Ishikawa (cell line): ENCODE measurements at regions not wholly inside any gene's neighbourhood (a gene's known extent, or its start where the extent isn't known, plus 50 kb on each side); places are given as distances from the start of the nearest gene placed in this dataset.

Experiments used
- CEBPB ChIP-seq: IDR thresholded peaks from 2 replicates; pipeline ENCODE4 v1.6.1; 2012
- CREB1 ChIP-seq: IDR thresholded peaks from 2 replicates; pipeline ENCODE4 v1.6.1; 2012; ENCODE audit warnings: low read depth
- EGR1 ChIP-seq: IDR thresholded peaks from 2 replicates; pipeline ENCODE4 v1.6.1; 2012
- EP300 ChIP-seq: IDR thresholded peaks from 2 replicates; pipeline ENCODE4 v1.6.1; 2012; ENCODE audit warnings: borderline replicate concordance
- FOXM1 ChIP-seq: IDR thresholded peaks from 2 replicates; pipeline ENCODE4 v1.6.1; 2012; ENCODE audit warnings: low read depth, borderline replicate concordance
- NFIC ChIP-seq: IDR thresholded peaks from 2 replicates; pipeline ENCODE4 v1.6.1; 2012
- RAD21 ChIP-seq: IDR thresholded peaks from 2 replicates; pipeline ENCODE4 v1.6.1; 2012; ENCODE audit warnings: low read depth
- TAF1 ChIP-seq: IDR thresholded peaks from 2 replicates; pipeline ENCODE4 v1.6.1; 2012; ENCODE audit warnings: low read depth, mild to moderate bottlenecking
- TCF12 ChIP-seq: IDR thresholded peaks from 2 replicates; pipeline ENCODE4 v1.6.1; 2012; ENCODE audit warnings: low read depth
- TEAD4 ChIP-seq: IDR thresholded peaks from 2 replicates; pipeline ENCODE4 v1.6.1; 2012
- YY1 ChIP-seq: IDR thresholded peaks from 2 replicates; pipeline ENCODE4 v1.6.1; 2012; ENCODE audit warnings: low read depth
- ZBTB7A ChIP-seq: IDR thresholded peaks from 2 replicates; pipeline ENCODE4 v1.6.1; 2012; ENCODE audit warnings: low read depth
- TF ChIP-seq, protein P1 (sequence below): IDR thresholded peaks from 2 replicates; pipeline ENCODE4 v1.6.1; 2012; ENCODE audit warnings: low read depth, mild to moderate bottlenecking
- TF ChIP-seq, protein P2 (sequence below): IDR thresholded peaks from 2 replicates; pipeline ENCODE4 v1.6.1; 2012
- TF ChIP-seq, protein P3 (sequence below): IDR thresholded peaks from 2 replicates; pipeline ENCODE4 v1.6.1; 2012

DNA sequence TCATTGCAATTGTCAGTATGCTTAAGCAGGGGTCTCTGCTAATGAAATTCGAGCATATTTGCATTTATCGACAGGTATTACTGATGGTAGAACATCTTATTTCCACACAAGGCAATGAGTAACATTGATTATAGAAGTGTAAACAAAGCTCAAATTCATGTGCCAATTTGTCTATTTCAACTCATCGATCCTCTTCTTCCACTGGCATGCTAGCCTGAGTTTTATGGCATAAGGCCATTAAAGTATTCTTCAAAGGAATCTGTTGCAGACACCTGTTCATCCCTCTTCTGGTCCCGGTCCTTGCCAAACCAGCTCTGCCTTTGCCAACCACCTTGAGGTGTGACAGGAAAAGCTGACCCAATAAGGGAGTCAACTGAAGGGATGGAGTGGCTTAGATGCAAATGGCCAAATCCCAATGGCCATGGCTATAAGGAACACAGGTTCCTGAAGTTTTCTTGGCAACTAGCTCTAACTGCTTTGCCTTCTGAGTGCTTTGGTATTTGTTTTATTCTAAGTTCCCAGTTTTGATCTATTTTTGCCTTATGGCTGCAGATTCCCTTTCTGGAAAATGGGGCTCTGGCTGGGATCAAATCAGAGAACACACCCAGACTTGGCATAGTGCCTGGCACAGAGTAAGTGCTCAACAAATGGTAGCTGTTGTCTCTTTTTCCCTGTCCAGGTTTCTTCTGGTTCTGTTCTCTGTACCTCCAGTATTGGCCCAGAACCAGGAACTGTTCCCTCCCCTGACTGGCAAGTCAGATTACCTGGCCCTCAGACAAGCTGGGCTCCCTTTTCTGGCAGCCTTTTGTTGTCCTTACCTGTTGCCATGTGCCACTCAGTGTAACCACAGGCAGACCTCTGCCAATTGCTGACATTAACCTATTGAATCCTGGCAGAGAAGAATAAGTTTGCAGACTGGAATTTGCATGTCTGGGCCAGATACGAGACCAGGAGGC lies 63.1 kb downstream of the RTL9 start:
- no peak for TF ChIP-seq CREB1
- TF ChIP-seq ZBTB7A = no peak
- TF ChIP-seq, protein P1, sequence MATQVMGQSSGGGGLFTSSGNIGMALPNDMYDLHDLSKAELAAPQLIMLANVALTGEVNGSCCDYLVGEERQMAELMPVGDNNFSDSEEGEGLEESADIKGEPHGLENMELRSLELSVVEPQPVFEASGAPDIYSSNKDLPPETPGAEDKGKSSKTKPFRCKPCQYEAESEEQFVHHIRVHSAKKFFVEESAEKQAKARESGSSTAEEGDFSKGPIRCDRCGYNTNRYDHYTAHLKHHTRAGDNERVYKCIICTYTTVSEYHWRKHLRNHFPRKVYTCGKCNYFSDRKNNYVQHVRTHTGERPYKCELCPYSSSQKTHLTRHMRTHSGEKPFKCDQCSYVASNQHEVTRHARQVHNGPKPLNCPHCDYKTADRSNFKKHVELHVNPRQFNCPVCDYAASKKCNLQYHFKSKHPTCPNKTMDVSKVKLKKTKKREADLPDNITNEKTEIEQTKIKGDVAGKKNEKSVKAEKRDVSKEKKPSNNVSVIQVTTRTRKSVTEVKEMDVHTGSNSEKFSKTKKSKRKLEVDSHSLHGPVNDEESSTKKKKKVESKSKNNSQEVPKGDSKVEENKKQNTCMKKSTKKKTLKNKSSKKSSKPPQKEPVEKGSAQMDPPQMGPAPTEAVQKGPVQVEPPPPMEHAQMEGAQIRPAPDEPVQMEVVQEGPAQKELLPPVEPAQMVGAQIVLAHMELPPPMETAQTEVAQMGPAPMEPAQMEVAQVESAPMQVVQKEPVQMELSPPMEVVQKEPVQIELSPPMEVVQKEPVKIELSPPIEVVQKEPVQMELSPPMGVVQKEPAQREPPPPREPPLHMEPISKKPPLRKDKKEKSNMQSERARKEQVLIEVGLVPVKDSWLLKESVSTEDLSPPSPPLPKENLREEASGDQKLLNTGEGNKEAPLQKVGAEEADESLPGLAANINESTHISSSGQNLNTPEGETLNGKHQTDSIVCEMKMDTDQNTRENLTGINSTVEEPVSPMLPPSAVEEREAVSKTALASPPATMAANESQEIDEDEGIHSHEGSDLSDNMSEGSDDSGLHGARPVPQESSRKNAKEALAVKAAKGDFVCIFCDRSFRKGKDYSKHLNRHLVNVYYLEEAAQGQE = no peak
- TF ChIP-seq TAF1 = no peak
- no peak for TF ChIP-seq YY1
- no peak for TF ChIP-seq CEBPB
- TF ChIP-seq, protein P2, sequence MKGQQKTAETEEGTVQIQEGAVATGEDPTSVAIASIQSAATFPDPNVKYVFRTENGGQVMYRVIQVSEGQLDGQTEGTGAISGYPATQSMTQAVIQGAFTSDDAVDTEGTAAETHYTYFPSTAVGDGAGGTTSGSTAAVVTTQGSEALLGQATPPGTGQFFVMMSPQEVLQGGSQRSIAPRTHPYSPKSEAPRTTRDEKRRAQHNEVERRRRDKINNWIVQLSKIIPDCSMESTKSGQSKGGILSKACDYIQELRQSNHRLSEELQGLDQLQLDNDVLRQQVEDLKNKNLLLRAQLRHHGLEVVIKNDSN = no peak
- TF ChIP-seq EGR1 = no peak
- no peak for TF ChIP-seq RAD21
- no peak for TF ChIP-seq TEAD4
- TF ChIP-seq FOXM1 = no peak
- TF ChIP-seq TCF12 = no peak
- no peak for TF ChIP-seq NFIC
- TF ChIP-seq EP300 = no peak
- TF ChIP-seq, protein P3, sequence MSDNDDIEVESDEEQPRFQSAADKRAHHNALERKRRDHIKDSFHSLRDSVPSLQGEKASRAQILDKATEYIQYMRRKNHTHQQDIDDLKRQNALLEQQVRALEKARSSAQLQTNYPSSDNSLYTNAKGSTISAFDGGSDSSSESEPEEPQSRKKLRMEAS = no peak

DNA sequence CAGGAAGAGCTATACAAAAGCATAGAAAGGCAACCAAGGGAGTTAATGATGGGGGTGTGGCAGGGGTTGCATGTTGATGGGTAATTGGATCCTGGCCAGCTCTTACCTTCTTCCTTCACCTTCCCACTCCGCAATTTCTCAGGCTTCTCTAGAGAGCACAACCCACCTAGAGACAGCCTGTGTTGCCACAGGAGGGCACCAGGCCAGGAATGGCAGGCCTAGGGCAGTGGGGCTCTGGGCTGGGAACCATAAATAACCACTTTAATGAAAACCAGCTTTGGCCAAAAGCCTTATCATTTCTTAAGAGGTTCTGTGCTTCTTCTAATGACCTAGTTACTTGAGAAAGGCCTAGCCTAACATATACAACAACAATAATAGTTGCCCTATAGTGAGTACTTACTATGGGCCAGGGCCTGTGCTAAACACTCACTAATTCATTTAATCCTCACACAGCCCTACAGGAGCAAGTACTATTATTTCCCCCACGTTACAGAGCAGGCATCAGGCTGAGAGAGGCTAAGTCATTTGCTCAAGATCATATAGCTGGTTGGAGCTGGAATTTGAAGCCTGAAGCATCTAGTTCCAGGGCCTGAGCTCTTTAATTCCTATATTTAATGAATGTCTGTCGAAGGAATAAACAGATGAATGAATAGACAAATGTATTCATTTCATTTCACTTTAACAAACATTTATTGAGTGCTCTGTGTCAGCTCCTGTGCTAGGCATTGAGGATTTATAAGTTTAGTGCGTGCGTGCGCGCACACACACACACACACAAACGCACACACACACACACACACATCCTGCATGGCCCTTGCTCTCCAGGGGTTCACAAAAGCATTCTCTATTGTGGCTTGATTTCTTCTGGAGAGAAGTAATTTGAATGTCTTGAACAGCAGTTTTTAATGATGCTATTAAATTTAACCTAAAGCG lies 66.8 kb downstream of the RTL9 start:
- TF ChIP-seq EP300 = no peak
- no peak for TF ChIP-seq FOXM1
- TF ChIP-seq CREB1 = no peak
- no peak for TF ChIP-seq ZBTB7A
- TF ChIP-seq YY1 = no peak
- no peak for TF ChIP-seq TAF1
- TF ChIP-seq EGR1 = no peak
- no peak for TF ChIP-seq TEAD4
- TF ChIP-seq, protein P2 = no peak
- TF ChIP-seq, protein P3 = no peak
- no peak for TF ChIP-seq CEBPB
- no peak for TF ChIP-seq TCF12

DNA sequence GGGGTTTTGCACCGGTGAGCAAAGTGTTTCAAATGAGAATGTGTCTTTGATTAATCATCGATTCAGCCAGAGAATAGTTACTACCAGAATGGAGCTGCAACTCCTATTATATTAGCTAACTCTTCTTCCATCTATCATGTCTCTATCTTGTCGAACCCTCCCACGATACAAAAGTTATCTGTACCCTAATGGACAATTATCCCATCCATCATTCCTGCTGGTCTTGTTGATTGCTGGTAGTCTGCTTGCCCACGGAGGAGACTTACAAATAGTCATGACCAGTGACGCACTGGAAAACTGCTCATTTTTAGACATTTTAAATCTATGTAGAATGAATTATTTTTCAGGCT lies 67.5 kb downstream of the RTL9 start:
- TF ChIP-seq, protein P1 = no peak
- no peak for TF ChIP-seq TCF12
- TF ChIP-seq YY1 = no peak
- TF ChIP-seq, protein P3 = no peak
- no peak for TF ChIP-seq EGR1
- TF ChIP-seq, protein P2 = no peak
- TF ChIP-seq ZBTB7A = no peak
- no peak for TF ChIP-seq FOXM1

DNA sequence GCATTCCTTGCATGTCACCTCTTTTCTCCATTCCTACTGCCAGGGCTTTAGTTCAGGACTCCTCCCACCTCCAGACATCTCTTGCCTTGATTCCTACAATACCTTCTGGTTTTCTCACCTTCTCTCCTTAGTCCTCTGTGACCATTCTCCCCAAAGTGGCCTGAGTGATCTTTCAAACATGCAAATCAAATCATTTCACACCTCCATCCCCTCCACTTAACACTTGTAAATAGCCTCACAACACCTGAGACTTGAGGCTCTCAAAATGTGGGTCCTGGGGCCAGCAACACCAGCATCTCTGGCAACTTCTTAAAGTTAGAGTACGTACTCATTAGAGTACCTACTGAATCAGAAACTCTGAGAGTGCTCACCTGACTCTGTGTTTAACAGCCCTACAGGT lies 68.4 kb downstream of the RTL9 start:
- TF ChIP-seq NFIC (no peak), RAD21 (no peak), CEBPB (no peak), TEAD4 (no peak), TAF1 (no peak), YY1 (no peak), EGR1 (no peak)
- TF ChIP-seq, protein P3 = no peak
